SK-N-SH (cell line): ENCODE measurements at regions not wholly inside any gene's neighbourhood (a gene's known extent, or its start where the extent isn't known, plus 50 kb on each side); places are given as distances from the start of the nearest gene placed in this dataset.

Experiments
- CTCF ChIA-PET: fragments of 300-600, 350-600 bp; formaldehyde crosslinking; extraction: SDS; loops from one replicate; lab custom pipeline; 2021; lab: Yijun Ruan, JAX
- POLR2A ChIA-PET: fragments of 350-600 bp; sonication (Branson Sonifier 250); formaldehyde crosslinking; extraction: SDS; loops from one replicate; lab custom pipeline; 2020; ENCODE audit warnings: antibody characterized with exemption, inconsistent platforms; lab: Yijun Ruan, JAX
- DNase-seq: peaks from one replicate; pipeline ENCODE4 v3.0.0; 2012
- H2AFZ ChIP-seq: fragments of 200-600 bp; sonication (generic); 2 replicates; pipeline ENCODE4 v1.8.1; 2016; ENCODE audit warnings: antibody characterized with exemption, mild to moderate bottlenecking, low read depth
- H3F3A ChIP-seq: fragments of 200-600 bp; sonication (generic); replicated peaks from 2 replicates; pipeline ENCODE3; 2016; ENCODE audit warnings: antibody characterized with exemption, mild to moderate bottlenecking; ENCODE audit not compliant: insufficient read depth
- H3K27ac ChIP-seq, 2 experiments: fragments of 200-500 bp in 1 of 2; fragments of 200-600 bp in 1 of 2; sonication (Bioruptor generic) in 1 of 2; sonication (generic), shearing (Covaris generic) in 1 of 2; 2 replicates each; pipeline versions ENCODE4 v1.5.1 to v1.6.1; 2014 to 2016; ENCODE audit warnings: low read depth in 2 of 2, inconsistent platforms in 1 of 2, low read length in 1 of 2, mild to moderate bottlenecking in 1 of 2, mixed read lengths in 1 of 2
- H3K27me3 ChIP-seq: fragments of 200-600 bp; sonication (generic), shearing (Covaris generic); 2 replicates; pipeline ENCODE4 v1.6.1; 2016; ENCODE audit warnings: mixed run types; ENCODE audit not compliant: insufficient read depth
- H3K36me3 ChIP-seq, 2 experiments: fragments of 200-500 bp in 1 of 2; fragments of 200-600 bp in 1 of 2; sonication (Bioruptor generic) in 1 of 2; sonication (generic) in 1 of 2; replicated peaks in 1 of 2; 2 replicates each; pipeline versions ENCODE3 to v1.5.1; 2014 to 2016; ENCODE audit warnings: low read length in 1 of 2, mild to moderate bottlenecking in 1 of 2; ENCODE audit not compliant: insufficient read depth in 2 of 2, control insufficient read depth in 1 of 2
- H3K4me1 ChIP-seq, 2 experiments: fragments of 200-500 bp in 1 of 2; fragments of 200-600 bp in 1 of 2; sonication (Bioruptor generic) in 1 of 2; sonication (generic), shearing (Covaris generic) in 1 of 2; 2 replicates each; pipeline versions ENCODE4 v1.5.1 to v1.6.1; 2014 to 2016; ENCODE audit warnings: low read depth in 1 of 2, low read length in 1 of 2, mixed run types in 1 of 2; ENCODE audit not compliant: insufficient read depth in 2 of 2, control insufficient read depth in 1 of 2
- H3K4me2 ChIP-seq: fragments of 200-600 bp; sonication (generic), shearing (Covaris generic); 2 replicates; pipeline ENCODE4 v1.6.1; 2017; ENCODE audit warnings: mixed run types
- H3K4me3 ChIP-seq, 2 experiments: fragments of 200-500 bp in 1 of 2; fragments of 200-600 bp in 1 of 2; sonication (Bioruptor generic) in 1 of 2; sonication (generic), shearing (Covaris generic) in 1 of 2; 2 replicates each; pipeline versions ENCODE4 v1.5.1 to v1.8.1; 2014 to 2016; ENCODE audit warnings: low read depth in 2 of 2, inconsistent platforms in 1 of 2, low read length in 1 of 2, mild to moderate bottlenecking in 1 of 2, mixed read lengths in 1 of 2, moderate library complexity in 1 of 2
- H3K79me2 ChIP-seq: fragments of 200-600 bp; sonication (generic); 2 replicates; pipeline ENCODE4 v1.8.1; 2017; ENCODE audit warnings: mild to moderate bottlenecking; ENCODE audit not compliant: insufficient read depth
- H3K9ac ChIP-seq: fragments of 200-600 bp; sonication (generic); 2 replicates; pipeline ENCODE4 v1.6.1; 2017; ENCODE audit warnings: mixed run types
- H3K9me2 ChIP-seq: fragments of 200-600 bp; sonication (generic); 2 replicates; pipeline ENCODE4 v1.6.1; 2017; ENCODE audit warnings: mixed run types
- H3K9me3 ChIP-seq: fragments of 200-600 bp; sonication (generic); 2 replicates; pipeline ENCODE4 v1.6.1; 2017; ENCODE audit warnings: mixed run types, mild to moderate bottlenecking, moderate library complexity
- H4K20me1 ChIP-seq: fragments of 200-600 bp; sonication (generic); 2 replicates; pipeline ENCODE4 v1.6.1; 2017; ENCODE audit warnings: mild to moderate bottlenecking, mixed run types; ENCODE audit not compliant: insufficient read depth
- CHD2 ChIP-seq: fragments of 150-350 bp; IDR thresholded peaks from 2 replicates; pipeline ENCODE4 v1.6.1; 2018; ENCODE audit warnings: low read length; ENCODE audit not compliant: partially characterized antibody
- EZH2phosphoT487 ChIP-seq: fragments of 200-600 bp; sonication (generic); IDR thresholded peaks from 2 replicates; pipeline ENCODE4 v1.6.1; 2017; ENCODE audit warnings: low read depth, mixed run types, mild to moderate bottlenecking, antibody characterized with exemption, moderate library complexity, borderline replicate concordance
- FOXJ3 ChIP-seq: sonication (generic); formaldehyde crosslinking; IDR thresholded peaks from 2 replicates; pipeline ENCODE4 v1.5.1; 2020; ENCODE audit warnings: mild to moderate bottlenecking, missing genetic modification reagents
- GABPA ChIP-seq: IDR thresholded peaks from 2 replicates; pipeline ENCODE4 v1.4.0; 2012; ENCODE audit warnings: low read depth, mild to moderate bottlenecking
- JUND ChIP-seq: IDR thresholded peaks from 2 replicates; pipeline ENCODE4 v1.4.0; 2012
- NFIC ChIP-seq: IDR thresholded peaks from 2 replicates; pipeline ENCODE4 v1.4.0; 2012; ENCODE audit warnings: borderline replicate concordance
- NRF1 ChIP-seq: IDR thresholded peaks from 2 replicates; pipeline ENCODE4 v1.6.1; 2012; ENCODE audit warnings: low read depth, mild to moderate bottlenecking, low read length
- RAD21 ChIP-seq: IDR thresholded peaks from 2 replicates; pipeline ENCODE4 v1.6.1; 2012; ENCODE audit warnings: mild to moderate bottlenecking, low read length
- RFX5 ChIP-seq: IDR thresholded peaks from 2 replicates; pipeline ENCODE4 v1.6.1; 2012; ENCODE audit warnings: mild to moderate bottlenecking, improper control_type of control experiment, low read length
- RXRA ChIP-seq: IDR thresholded peaks from 2 replicates; pipeline ENCODE4 v1.4.0; 2012; ENCODE audit warnings: low read depth, mild to moderate bottlenecking, borderline replicate concordance
- SIN3A ChIP-seq: IDR thresholded peaks from 2 replicates; pipeline ENCODE4 v1.6.1; 2012; ENCODE audit warnings: low read depth, mild to moderate bottlenecking, low read length, moderate library complexity, borderline replicate concordance
- SMC3 ChIP-seq: IDR thresholded peaks from 2 replicates; pipeline ENCODE4 v1.6.1; 2012; ENCODE audit warnings: low read depth, low read length, improper control_type of control experiment
- TAF1 ChIP-seq: IDR thresholded peaks from 2 replicates; pipeline ENCODE4 v1.6.1; 2012; ENCODE audit warnings: low read depth, mild to moderate bottlenecking, low read length, moderate library complexity, borderline replicate concordance
- TCF12 ChIP-seq: IDR thresholded peaks from 2 replicates; pipeline ENCODE4 v1.4.0; 2012
- TEAD4 ChIP-seq: IDR thresholded peaks from 2 replicates; pipeline ENCODE4 v1.4.0; 2012; ENCODE audit warnings: mild to moderate bottlenecking, borderline replicate concordance; ENCODE audit not compliant: insufficient read depth
- YY1 ChIP-seq: IDR thresholded peaks from 2 replicates; pipeline ENCODE4 v1.4.0; 2012; ENCODE audit warnings: low read depth, mild to moderate bottlenecking
- TF ChIP-seq, protein P1 (sequence below): fragments of 150-350 bp; IDR thresholded peaks from 2 replicates; pipeline ENCODE4 v1.6.1; 2017; ENCODE audit warnings: antibody characterized with exemption, low read length, low read depth, borderline replicate concordance
- TF ChIP-seq, protein P2 (sequence below): IDR thresholded peaks from 2 replicates; pipeline ENCODE4; 2012
- TF ChIP-seq, protein P3 (sequence below): IDR thresholded peaks from 2 replicates; pipeline ENCODE4 v1.4.0; 2012; ENCODE audit warnings: low read depth, borderline replicate concordance
- TF ChIP-seq, protein P4 (sequence below): IDR thresholded peaks from 2 replicates; pipeline ENCODE4 v1.4.0; 2012; ENCODE audit warnings: low read depth, borderline replicate concordance
- TF ChIP-seq, protein P5 (sequence below): IDR thresholded peaks from 2 replicates; pipeline ENCODE4 v1.4.0; 2012; ENCODE audit warnings: low read depth

DNA sequence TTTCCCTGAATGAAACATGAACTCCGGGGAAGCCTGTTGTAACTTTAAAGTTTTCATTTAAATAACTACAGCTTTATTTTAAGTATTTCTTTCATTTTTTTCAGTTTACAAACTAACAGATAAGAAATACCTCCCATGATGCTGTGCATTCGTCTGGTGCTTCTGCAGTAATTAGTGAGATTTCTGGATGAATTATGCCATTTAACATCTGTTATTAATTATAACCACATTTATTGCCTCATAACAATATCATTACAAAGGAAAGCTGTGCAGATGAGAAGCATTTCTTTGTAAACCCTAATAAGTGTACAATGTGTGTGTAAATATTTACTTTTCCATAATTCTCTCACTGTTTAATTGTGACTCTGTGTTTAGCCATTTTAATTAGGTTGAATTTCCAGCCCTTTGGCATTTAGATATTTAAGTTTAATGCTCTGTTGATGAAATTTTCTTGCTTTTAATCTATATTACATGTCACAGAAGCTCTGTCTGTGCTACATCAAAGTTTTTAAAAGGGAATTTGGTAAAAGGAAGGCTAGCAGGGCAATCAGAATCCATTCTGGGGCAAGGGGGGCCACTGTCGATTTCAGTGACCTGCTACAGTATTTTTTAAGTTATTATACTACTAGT, 418.0 kb downstream of the SPATA31D1 start (continued):
- TF ChIP-seq RXRA (no peak), YY1 (no peak), NFIC (no peak), EZH2phosphoT487 (no peak), CHD2 (peak; percentile 55), JUND (no peak), NRF1 (no peak)
- TF ChIP-seq, protein P1, sequence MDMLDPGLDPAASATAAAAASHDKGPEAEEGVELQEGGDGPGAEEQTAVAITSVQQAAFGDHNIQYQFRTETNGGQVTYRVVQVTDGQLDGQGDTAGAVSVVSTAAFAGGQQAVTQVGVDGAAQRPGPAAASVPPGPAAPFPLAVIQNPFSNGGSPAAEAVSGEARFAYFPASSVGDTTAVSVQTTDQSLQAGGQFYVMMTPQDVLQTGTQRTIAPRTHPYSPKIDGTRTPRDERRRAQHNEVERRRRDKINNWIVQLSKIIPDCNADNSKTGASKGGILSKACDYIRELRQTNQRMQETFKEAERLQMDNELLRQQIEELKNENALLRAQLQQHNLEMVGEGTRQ: no peak
- TF ChIP-seq, protein P2, sequence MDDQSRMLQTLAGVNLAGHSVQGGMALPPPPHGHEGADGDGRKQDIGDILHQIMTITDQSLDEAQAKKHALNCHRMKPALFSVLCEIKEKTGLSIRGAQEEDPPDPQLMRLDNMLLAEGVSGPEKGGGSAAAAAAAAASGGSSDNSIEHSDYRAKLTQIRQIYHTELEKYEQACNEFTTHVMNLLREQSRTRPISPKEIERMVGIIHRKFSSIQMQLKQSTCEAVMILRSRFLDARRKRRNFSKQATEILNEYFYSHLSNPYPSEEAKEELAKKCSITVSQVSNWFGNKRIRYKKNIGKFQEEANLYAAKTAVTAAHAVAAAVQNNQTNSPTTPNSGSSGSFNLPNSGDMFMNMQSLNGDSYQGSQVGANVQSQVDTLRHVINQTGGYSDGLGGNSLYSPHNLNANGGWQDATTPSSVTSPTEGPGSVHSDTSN: peak; percentile 24; the same call in 1 of the 2 replicates

DNA sequence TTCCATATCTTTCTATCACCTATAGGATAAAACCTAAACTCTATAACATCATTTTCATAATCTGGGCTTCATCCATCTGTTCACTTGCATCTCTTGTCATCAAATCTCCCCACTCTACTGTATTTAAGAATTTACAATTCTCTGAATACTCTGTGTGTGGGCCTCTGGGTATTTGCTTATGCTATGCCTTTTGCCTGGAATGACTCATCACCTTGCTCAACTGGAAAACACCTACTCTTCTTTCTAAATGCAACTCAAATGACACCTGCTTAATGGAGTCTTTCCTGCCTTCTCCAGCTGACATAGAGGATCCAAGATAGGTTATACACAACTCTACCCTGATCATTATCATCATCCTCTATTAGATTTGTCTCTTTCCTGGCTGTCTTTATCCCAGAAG, 421.7 kb downstream of the SPATA31D1 start:
- TF ChIP-seq, protein P3, sequence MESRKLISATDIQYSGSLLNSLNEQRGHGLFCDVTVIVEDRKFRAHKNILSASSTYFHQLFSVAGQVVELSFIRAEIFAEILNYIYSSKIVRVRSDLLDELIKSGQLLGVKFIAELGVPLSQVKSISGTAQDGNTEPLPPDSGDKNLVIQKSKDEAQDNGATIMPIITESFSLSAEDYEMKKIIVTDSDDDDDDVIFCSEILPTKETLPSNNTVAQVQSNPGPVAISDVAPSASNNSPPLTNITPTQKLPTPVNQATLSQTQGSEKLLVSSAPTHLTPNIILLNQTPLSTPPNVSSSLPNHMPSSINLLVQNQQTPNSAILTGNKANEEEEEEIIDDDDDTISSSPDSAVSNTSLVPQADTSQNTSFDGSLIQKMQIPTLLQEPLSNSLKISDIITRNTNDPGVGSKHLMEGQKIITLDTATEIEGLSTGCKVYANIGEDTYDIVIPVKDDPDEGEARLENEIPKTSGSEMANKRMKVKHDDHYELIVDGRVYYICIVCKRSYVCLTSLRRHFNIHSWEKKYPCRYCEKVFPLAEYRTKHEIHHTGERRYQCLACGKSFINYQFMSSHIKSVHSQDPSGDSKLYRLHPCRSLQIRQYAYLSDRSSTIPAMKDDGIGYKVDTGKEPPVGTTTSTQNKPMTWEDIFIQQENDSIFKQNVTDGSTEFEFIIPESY: no peak
- TF ChIP-seq, protein P1: no peak
- TF ChIP-seq YY1 (no peak), CHD2 (no peak), EZH2phosphoT487 (no peak), SMC3 (no peak), JUND (no peak), NRF1 (no peak), GABPA (no peak), TCF12 (no peak), SIN3A (no peak), RFX5 (no peak), RAD21 (no peak), FOXJ3 (no peak), TAF1 (no peak), TEAD4 (no peak), NFIC (no peak)
- TF ChIP-seq, protein P4, sequence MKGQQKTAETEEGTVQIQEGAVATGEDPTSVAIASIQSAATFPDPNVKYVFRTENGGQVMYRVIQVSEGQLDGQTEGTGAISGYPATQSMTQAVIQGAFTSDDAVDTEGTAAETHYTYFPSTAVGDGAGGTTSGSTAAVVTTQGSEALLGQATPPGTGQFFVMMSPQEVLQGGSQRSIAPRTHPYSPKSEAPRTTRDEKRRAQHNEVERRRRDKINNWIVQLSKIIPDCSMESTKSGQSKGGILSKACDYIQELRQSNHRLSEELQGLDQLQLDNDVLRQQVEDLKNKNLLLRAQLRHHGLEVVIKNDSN: no peak
- TF ChIP-seq, protein P5, sequence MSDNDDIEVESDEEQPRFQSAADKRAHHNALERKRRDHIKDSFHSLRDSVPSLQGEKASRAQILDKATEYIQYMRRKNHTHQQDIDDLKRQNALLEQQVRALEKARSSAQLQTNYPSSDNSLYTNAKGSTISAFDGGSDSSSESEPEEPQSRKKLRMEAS: no peak
- TF ChIP-seq, all 33 proteins: peak for 0
- ChIA-PET POLR2A (no interaction called here), CTCF (no interaction called here)
- no peaks in the 10 kb centered on the region for H3K9me2 ChIP-seq
- no peaks in the 10 kb centered on the region for H3K9me3 ChIP-seq
- H3K79me2 ChIP-seq: no peaks in the 10 kb centered on the region
- no peaks in the 10 kb centered on the region for H4K20me1 ChIP-seq
- H3K27ac ChIP-seq: no peak overlapping the region
- no peak overlapping the region for H3K9ac ChIP-seq
- H3K36me3 ChIP-seq: no peaks in the 10 kb centered on the region
- H3F3A ChIP-seq: no peaks in the 10 kb centered on the region
- H3K27me3 ChIP-seq: no peaks in the 10 kb centered on the region
- peaks cover 0 to 17% of the 10 kb centered on the region in 2 experiments; a peak in 2 of 4 replicates for H3K4me1 ChIP-seq
- no peak for DNase-seq
- H3K4me2 ChIP-seq: no peak overlapping the region
- H3K4me3 ChIP-seq: no peak overlapping the region
- no peak overlapping the region for H2AFZ ChIP-seq
